NCI-H2029 (cell line): ENCODE measurements at regions not wholly inside any gene's neighbourhood (a gene's known extent, or its start where the extent isn't known, plus 50 kb on each side); places are given as distances from the start of the nearest gene placed in this dataset.

Experiments used
- DNase-seq: peaks from one replicate; lab custom pipeline; 2025; lab: John Stamatoyannopoulos, UW

- no peak for DNase-seq
Measured at GRCh38 chr12:97275256-97275655, 187.3 kb upstream of the RMST start.

DNA sequence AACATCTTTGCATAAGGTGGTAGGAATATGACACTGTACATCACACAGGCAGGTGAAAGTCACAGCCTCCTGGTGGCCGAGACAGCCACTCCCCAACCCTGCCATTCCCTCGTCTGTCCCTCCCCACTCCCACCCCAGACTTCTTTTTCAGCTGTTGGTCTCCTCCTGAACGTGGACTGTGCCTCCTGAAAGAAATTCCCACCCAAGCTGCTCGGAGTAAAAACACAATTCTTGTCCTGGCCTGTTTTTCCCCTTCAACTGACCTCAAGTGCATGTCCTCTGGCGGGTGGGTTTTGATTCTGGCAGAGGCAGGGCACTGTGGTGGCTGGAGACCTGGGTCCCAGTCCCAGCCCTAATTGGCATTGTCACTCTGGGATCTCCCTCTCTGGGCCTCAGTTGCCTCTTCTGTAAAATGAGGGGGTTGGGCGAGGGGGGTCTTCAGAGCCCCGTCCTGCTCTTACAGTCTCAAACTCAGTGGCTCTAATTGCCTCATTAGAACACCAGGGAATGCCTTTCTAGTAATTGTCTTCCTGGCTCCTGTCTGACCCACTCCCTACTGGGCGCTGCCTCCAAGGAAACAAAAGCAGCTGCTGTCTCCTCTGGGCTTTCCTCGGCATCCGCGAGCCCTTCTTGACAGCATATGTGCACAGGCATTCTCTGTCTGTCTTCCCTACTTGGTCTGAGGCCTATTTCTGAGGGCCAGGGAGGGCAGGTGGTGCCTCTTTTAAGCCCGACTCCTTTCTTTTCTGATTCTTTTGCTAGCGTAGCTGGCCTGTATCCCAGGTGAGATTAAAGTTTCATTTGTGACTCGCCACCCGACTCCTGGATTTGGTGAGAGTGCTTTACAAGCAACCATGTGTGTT lies 186.6 kb upstream of the RMST start:
- DNase-seq, result no peak

GRCh38 chr12:97276661-97277429 lies 185.8 kb upstream of the RMST start:
- no peak for DNase-seq

DNA sequence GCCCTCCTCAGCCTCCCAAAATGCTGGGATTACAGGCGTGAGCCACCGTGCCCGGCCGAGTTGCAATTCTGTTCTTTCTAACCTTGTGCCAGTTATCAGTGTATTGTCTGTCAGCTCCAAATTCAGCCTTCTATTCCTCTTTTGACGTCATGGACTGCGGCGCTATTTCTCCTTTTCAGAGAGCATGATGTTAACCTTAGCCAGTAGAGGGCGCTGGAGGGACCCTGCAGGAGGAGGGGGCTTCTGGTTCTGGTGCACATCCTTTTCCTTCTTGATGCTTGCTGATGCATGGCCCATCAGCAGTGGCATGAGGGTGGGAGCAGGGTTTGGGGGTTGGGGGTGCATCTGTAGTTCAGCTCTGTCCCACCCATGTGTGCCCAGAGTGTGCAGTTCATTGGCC lies 179.3 kb upstream of the RMST start:
- no peak for DNase-seq

GRCh38 chr12:97288531-97288930 lies 174.1 kb upstream of the RMST start:
- no peak for DNase-seq

DNA sequence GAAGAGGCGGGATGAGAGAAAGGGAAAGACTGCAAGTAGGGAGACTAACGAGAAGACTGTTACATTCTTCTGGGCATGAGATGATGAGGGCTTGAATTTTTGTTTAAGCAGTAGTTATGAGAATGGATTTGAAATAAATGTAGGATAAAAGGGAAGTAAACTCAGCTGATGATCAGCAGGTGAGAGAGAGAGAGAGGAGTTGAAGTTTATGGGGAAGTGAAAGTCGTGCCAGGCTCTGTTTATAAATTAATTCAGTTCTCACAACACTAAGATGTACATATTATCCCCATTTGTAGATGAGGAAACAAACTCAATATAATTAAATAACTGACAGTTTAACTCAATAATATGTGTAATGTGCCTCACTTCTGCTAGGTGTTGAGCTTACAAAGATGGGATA lies 170.0 kb upstream of the RMST start:
- no peak for DNase-seq

DNA sequence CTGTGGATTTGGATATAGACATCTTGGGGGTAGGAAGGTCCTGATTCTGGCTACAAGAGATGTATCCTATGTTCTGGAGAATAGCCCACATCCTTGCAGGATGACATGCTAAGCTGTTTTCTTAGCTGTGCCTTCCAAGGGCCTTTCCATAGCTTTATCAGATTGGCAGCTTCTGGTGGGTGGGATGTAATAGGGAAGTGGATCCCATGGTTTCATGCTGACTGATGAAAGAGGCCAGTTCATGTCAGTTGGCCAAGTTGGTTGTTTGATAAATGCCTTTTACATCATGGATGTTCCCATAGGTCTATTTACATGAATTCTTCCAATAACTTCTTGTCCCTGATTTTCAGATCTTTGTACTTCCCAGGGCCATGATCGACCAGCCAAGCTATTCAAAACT lies 169.1 kb upstream of the RMST start:
- DNase-seq, result no peak

DNA sequence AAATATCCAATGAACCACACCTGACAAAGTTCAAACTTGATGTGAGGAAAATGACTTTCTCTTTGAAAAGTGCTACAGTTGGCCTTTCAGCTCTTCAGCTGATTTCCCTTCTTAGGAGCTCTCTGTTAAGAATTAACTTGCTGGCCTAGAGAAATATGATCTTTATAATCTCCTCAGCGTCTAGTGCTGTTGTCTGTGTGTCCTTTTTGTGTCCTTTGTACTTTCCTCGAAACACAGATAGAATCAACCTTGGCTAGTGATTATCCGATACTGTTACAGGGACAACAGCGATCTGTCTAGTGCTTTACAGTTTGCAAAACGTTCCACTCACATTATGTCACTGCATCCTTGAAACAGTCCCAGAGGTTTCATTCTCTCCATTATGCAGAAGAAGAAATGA lies 162.8 kb upstream of the RMST start:
- no peak for DNase-seq

DNA sequence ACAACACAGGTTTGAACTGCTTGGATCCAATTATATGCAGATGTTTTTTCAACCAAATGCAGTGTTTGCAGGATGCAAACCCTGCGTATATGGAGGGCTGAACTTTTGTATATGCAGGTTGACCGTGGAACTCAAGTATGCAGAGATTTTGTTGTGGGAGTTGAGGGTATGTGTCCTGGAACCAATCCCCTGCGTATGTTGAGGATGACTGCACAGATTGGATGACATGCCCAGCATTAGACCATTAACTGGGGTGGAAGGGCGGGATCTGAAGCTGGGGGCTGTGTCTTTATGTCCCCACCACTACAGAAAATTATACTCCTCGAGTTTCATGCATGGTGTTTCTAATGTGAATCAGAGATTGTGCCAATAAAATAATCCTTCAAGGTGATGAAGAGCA lies 162.2 kb upstream of the RMST start:
- DNase-seq, result no peak

GRCh38 chr12:97300891-97301290 lies 161.7 kb upstream of the RMST start:
- DNase-seq, result no peak

GRCh38 chr12:97301576-97301975 lies 161.0 kb upstream of the RMST start:
- no peak for DNase-seq

GRCh38 chr12:97305651-97306050 lies 157.0 kb upstream of the RMST start:
- no peak for DNase-seq

DNA sequence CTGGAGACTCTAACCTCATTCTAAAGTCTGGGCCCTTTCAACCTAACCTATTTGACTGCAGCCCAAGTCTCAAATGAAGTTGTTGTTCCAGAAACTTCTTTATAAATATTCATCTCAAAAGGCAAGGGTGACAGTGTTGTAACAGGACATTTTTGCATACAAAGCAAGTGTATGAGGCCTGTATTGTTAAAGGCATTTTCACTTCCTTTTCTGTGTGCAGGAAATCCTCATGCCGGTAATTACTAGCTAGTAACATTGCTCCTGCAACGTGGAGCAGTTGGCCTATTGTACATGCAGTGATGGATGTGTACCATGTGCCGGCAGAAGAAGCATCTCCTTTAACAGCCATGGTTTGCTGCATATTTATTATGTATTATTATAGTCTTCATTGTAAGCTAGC lies 156.5 kb upstream of the RMST start:
- no peak for DNase-seq

DNA sequence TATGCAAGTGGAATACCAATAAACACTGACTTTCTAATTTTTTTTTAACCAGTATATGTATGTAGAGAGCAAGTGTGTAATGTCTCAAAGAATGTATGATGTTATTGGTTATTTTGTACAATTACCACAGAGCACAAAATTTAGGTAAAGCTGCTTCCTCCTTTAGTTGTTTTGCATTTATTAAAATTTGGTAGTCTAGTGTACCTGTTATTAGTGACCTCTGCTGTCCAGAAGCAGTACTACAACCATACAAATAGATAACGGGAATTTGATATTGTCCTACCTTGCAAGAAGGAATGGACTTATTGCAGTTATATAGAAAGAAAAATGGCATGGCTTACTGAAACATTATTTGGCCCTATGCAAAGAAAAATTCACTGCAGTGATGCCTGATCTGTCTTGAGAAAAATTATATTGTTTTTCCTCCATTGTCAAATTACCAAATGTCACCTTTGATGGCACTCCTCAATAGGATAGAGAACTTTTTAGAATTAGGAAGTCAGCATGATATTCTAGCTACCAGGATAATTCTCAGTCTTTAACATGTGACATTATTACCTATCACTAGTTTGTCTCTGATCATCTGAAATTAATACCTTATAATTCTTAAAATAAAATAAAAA lies 153.9 kb upstream of the RMST start:
- peak; percentile 6 for DNase-seq

DNA sequence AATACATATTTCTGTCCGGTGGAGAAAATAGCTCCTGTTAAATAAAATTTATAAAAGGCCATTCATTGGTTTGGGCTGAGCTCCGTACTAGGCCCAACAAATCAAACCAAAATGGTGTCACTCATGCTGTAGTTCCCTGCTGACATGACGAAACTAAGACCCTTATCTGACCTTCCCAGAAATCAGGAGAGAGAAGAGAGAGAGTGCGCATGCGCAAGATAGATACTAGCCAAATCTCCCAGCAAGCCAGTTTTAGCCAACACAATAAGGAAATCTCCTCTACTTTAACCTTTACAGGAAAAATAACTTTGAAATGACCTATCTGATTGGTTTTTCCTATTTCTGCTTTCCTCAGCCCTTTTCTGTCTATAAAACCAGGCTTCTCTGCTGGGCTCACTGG lies 152.7 kb upstream of the RMST start:
- DNase-seq, result no peak

- DNase-seq, result no peak
Measured at GRCh38 chr12:97312570-97313135, 150.0 kb upstream of the RMST start.

- no peak for DNase-seq
Measured at GRCh38 chr12:97313471-97314190, 149.0 kb upstream of the RMST start.

DNA sequence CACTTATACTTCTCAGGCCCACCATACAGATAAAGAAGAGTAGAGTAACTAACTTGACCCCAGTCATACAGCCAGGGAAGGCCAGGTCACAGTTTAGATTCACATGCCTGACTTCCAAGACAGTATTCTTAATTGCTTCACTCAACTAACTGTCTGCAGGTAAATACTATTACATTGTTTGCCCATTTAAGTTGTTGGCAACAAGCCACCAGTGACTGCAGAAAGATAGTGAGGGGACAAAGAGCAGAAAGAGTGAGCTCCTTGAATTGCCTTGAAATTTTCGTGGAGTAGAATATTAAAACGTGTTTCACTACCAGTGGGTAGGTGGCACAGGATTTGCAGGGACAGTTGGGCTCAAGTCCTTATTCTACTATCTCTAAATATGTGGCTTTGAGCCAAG lies 146.3 kb upstream of the RMST start:
- no peak for DNase-seq

- DNase-seq, result no peak
Measured at GRCh38 chr12:97321621-97322020, 141.0 kb upstream of the RMST start.

GRCh38 chr12:97322388-97322787 lies 140.2 kb upstream of the RMST start:
- no peak for DNase-seq

- DNase-seq, result no peak
Measured at GRCh38 chr12:97323154-97323553, 139.4 kb upstream of the RMST start.

DNA sequence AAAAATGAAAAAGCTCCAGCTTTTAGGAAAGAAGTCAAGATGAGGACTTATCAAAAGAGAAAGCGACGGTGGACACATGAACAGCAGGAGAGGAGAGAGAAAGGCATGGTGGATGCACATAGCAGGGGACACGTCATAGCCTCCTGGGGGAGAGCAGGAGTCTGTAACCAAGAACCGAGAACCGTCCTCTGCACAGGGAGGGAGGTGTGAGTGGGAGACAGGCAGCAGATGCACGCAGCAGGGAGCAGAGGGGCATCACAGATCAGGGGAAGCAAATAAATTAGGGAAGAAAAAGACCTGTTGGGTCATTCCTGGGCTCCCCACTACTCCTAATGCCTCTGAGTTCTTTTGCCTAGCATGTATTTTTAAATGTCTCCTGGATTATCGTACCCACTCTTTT lies 138.1 kb upstream of the RMST start:
- DNase-seq, result no peak
